NCI-H2196 treated with DMSO at 0.1 percent for 48 hours (cell line): ENCODE measurements at regions not wholly inside any gene's neighbourhood (a gene's known extent, or its start where the extent isn't known, plus 50 kb on each side); places are given as distances from the start of the nearest gene placed in this dataset.

Source experiments
- DNase-seq: peaks from one replicate; lab custom pipeline; 2025; ENCODE audit not compliant: unreplicated experiment; lab: John Stamatoyannopoulos, UW

- no peak for DNase-seq
Measured at GRCh38 chr6:168737014-168737413, 296.0 kb downstream of the SMOC2 start.

GRCh38 chr6:168736039-168736438 lies 295.1 kb downstream of the SMOC2 start:
- no peak for DNase-seq

- no peak for DNase-seq
Measured at GRCh38 chr6:168735268-168735949, 294.4 kb downstream of the SMOC2 start.

GRCh38 chr6:168734523-168734922 lies 293.5 kb downstream of the SMOC2 start:
- DNase-seq, result peak; percentile 10

GRCh38 chr6:168732676-168733075 lies 291.7 kb downstream of the SMOC2 start:
- DNase-seq, result no peak

- no peak for DNase-seq
Measured at GRCh38 chr6:168730931-168731716, 290.1 kb downstream of the SMOC2 start.

- no peak for DNase-seq
Measured at GRCh38 chr6:168728056-168728455, 287.1 kb downstream of the SMOC2 start.

- no peak for DNase-seq
Measured at GRCh38 chr6:168726312-168726856, 285.4 kb downstream of the SMOC2 start.

GRCh38 chr6:168725802-168726201 lies 284.8 kb downstream of the SMOC2 start:
- DNase-seq, result no peak

- DNase-seq, result no peak
Measured at GRCh38 chr6:168724669-168725570, 283.9 kb downstream of the SMOC2 start.

- no peak for DNase-seq
Measured at GRCh38 chr6:168724033-168724432, 283.0 kb downstream of the SMOC2 start.

- DNase-seq, result no peak
Measured at GRCh38 chr6:168722397-168722796, 281.4 kb downstream of the SMOC2 start.

- no peak for DNase-seq
Measured at GRCh38 chr6:168721571-168721970, 280.6 kb downstream of the SMOC2 start.

GRCh38 chr6:168719901-168720300 lies 278.9 kb downstream of the SMOC2 start:
- DNase-seq, result no peak

GRCh38 chr6:168718821-168719475 lies 278.0 kb downstream of the SMOC2 start:
- no peak for DNase-seq
